Stimulated activated CD8-positive, alpha-beta memory T cell treated with anti-CD3 and anti-CD28 coated beads, Interleukin-12 subunit alpha, Interleukin-12 subunit beta, amount 100 ng/mL, for 4 hours (primary cell): ENCODE measurements at regions not wholly inside any gene's neighbourhood (a gene's known extent, or its start where the extent isn't known, plus 50 kb on each side); places are given as distances from the start of the nearest gene placed in this dataset.
"Not testable (repeated sequence)": the region's sequence is repeated elsewhere in the genome, so short reads cannot be mapped to it uniquely, and the experiment has no call there.

ENCODE experiments used
- DNase-seq: peaks from one replicate; pipeline ENCODE4 v3.0.0-alpha.2; 2020; ENCODE audit warnings: low read depth

- no peak for DNase-seq
These were observed 603.5 kb upstream of the VRK2 start for GRCh38 chr2:57443086-57443485.

GRCh38 chr2:57443973-57444521 is 602.6 kb upstream of the VRK2 start:
- DNase-seq = no peak

- DNase-seq = no peak
These were observed 601.7 kb upstream of the VRK2 start for GRCh38 chr2:57444752-57445430.

- no peak for DNase-seq
These were observed 597.8 kb upstream of the VRK2 start for GRCh38 chr2:57448816-57449215.

- DNase-seq = no peak
These were observed 596.4 kb upstream of the VRK2 start for GRCh38 chr2:57450170-57450569.

GRCh38 chr2:57452634-57453033 is 594.0 kb upstream of the VRK2 start:
- no peak for DNase-seq

GRCh38 chr2:57453945-57454344 is 592.7 kb upstream of the VRK2 start:
- DNase-seq = no peak

GRCh38 chr2:57460396-57461276 is 586.0 kb upstream of the VRK2 start:
- DNase-seq = no peak

GRCh38 chr2:57461624-57462023 is 585.0 kb upstream of the VRK2 start:
- DNase-seq = no peak

- no peak for DNase-seq
These were observed 581.5 kb upstream of the VRK2 start for GRCh38 chr2:57465067-57465466.

- no peak for DNase-seq
These were observed 580.6 kb upstream of the VRK2 start for GRCh38 chr2:57465967-57466366.

GRCh38 chr2:57475391-57475790 is 571.2 kb upstream of the VRK2 start:
- no peak for DNase-seq

- no peak for DNase-seq
These were observed 566.6 kb upstream of the VRK2 start for GRCh38 chr2:57479981-57480380.

GRCh38 chr2:57488061-57488460 is 558.5 kb upstream of the VRK2 start:
- DNase-seq = no peak

GRCh38 chr2:57490741-57491140 is 555.9 kb upstream of the VRK2 start:
- DNase-seq = no peak

GRCh38 chr2:57491213-57491612 is 555.4 kb upstream of the VRK2 start:
- DNase-seq = no peak

- not testable (repeated sequence) for DNase-seq
These were observed 552.6 kb upstream of the VRK2 start for GRCh38 chr2:57493966-57494365.

- DNase-seq = no peak
These were observed 549.0 kb upstream of the VRK2 start for GRCh38 chr2:57497489-57498096.

GRCh38 chr2:57504787-57505186 is 541.8 kb upstream of the VRK2 start:
- no peak for DNase-seq

GRCh38 chr2:57509189-57509588 is 537.4 kb upstream of the VRK2 start:
- DNase-seq = no peak

- DNase-seq = no peak
These were observed 535.9 kb upstream of the VRK2 start for GRCh38 chr2:57510704-57511103.

- DNase-seq = no peak
These were observed 531.2 kb upstream of the VRK2 start for GRCh38 chr2:57515366-57515765.
